T-helper 22 cell (primary cell): ENCODE measurements at regions not wholly inside any gene's neighbourhood (a gene's known extent, or its start where the extent isn't known, plus 50 kb on each side); places are given as distances from the start of the nearest gene placed in this dataset.

Source experiments
- DNase-seq: peaks from one replicate; pipeline ENCODE4 v3.0.0-alpha.2; 2020; ENCODE audit warnings: low read depth

DNA sequence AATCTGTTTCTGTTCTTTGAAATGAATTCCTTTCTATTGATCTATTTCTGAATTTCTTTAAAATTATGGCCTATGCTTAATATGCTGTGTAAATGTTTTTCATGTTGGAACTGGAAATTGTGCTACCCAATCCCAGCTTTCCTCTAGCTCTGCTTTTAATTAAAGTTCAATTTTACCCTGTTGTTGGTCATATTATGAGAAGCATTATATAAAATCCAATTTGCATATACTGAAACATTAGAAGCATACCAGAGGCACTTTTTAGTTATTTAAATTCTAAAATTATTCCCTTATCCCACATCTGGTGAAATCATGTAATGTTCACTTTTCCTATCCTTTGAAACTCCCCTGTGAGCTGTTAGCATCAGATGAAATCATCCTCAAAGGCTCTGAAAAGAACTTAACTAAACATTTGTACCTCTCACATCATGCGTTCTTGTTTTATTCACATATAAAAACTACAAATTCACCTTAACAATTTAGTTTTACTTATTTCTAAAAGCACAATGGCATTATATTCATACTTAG lies 160.6 kb upstream of the COL21A1 start:
- no peak for DNase-seq

GRCh38 chr6:56406276-56407269 lies 159.2 kb upstream of the COL21A1 start:
- no peak for DNase-seq

GRCh38 chr6:56404599-56404998 lies 157.2 kb upstream of the COL21A1 start:
- no peak for DNase-seq

DNA sequence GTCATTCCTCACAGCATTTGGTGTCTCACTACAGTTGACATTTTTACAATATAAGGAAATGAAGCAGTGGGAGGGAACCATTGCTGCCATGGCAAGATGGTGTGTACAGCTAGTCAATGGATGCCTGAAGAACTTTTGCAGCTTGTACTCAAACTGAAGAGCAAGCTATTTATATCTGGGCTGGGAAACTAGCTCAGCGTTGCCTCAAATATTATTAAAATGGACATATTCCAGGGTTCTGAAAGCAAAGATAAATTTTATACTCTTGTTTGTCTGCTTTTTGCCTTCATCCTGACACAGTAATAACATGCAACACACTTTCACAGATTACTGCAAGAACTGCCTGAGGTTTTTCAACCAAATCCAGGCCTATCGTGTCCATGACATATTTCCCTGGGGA lies 156.4 kb upstream of the COL21A1 start:
- DNase-seq, result no peak

DNA sequence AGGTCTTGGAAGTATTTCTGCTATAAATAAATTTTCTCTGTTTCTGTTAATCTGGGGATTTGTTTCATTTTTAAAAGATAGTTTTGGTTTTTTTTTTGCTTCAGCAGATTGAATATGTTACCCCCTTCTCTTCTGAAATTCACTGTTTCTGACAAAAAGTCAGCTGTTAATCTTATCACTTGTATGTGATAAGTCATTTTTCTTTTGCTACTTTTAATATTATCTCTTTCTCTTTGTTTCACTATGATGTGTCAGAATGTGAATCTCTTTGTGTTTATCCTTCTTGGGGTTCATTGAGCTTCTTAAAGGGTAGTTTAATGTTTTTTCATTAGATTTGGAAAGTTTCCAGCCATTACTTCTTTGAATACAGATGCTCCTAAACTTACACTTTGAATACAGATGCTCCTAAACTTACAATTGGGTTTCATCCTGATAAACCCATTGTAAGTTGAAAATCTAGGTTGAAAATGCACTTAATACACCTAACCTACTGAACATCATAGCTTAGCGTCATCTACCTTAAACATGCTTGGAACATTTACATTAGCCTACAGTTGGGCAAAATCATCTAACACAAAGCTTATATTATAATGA lies 154.2 kb upstream of the COL21A1 start:
- DNase-seq, result no peak

DNA sequence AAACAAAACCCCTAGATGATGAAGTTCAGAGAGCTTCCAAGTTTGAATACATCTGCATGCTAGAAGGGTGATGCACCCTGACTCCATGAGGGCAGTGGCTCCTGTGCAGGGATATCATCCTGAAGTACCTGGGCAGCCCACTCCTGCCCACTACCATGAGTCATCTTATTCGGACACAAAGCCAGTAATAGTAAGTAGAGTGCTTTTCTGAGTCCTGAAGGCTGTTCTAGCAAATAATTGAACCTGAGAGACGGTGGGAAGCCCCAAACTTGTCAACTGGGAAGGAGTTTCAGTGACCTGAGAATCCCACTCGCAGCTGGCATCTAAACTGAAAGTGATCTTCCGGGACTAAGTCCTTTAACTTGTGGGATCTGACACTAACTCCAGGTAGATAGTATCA lies 152.9 kb upstream of the COL21A1 start:
- DNase-seq, result no peak

GRCh38 chr6:56399672-56400263 lies 152.4 kb upstream of the COL21A1 start:
- DNase-seq, result no peak

- no peak for DNase-seq
Observed at GRCh38 chr6:56399250-56399671, 151.9 kb upstream of the COL21A1 start.

DNA sequence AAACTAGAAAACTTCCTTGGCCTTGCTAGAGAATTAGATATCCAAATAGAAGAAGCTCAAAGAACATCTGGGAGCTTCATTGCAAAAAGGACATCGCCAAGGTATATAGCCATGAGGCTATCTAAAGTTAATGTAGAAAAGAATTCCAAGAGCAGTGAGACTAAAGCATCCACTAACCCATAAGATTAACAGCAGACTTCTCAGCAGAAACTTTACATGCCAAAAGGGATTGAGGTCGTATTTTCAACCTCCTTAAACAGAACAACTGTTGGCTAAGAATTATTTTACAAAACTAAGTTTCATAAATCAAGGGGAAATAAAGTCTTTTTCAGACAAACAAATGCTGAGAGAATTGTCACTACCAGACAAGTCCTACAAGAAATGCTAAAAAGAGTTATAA lies 149.1 kb upstream of the COL21A1 start:
- DNase-seq, result no peak

- DNase-seq, result no peak
Observed at GRCh38 chr6:56393615-56394612, 146.5 kb upstream of the COL21A1 start.

- DNase-seq, result no peak
Observed at GRCh38 chr6:56388415-56388755, 141.0 kb upstream of the COL21A1 start.

DNA sequence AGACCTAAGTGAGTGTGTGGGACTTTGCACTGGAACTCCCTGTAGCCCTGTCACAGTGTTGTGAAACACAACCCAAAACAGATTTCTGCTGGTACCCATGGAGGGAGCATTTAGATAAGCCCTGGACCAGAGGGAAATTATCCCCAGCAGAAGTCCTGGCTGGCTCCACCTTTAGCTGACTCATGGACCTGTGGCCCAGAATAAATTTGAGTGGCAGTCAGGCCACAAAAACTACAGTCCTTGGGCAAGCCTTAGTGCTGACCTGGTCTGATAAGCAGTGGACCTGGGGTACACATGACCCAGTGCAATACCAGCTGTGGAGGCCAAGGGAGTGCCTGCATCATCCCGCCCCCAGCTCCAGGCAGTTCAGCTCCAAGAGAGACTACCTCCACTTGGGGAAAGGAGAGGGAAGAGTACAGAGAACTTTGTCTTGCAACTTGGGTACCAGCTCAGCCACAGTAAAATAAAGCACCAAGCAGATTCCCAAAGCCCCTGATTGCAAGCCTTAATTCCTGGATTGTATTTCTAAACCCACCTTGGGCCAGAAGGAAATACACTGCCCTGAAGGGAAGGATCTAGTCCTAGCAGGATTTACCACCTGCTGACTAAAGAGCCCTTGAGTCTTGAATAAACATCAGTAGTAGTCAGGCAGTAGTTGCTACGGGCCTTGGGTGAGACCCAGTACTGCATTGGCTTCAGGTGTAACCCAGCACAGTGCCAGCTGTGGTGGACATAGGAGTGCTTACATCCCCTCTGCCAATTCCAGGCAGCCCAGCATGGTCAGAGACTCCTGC lies 140.4 kb upstream of the COL21A1 start:
- DNase-seq, result no peak

DNA sequence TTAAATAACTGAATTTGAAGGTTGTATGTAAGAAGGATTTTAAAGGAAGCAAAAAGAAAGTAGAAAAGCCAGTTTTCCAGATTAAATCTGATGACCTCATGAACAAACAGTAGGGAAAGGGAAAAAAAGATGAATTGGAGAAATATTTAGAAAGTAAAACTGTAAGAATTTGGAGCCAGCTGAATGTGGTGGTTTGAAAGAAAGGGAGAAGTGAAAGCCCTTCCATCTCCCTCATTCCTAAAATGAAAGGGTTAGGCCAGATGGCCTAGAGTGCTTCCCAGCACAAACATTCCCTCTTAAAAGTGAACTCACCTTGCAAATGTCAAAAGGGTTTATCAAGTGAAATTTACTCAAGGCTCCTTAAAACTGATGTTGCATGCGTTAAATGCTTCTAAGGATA lies 139.3 kb upstream of the COL21A1 start:
- no peak for DNase-seq

DNA sequence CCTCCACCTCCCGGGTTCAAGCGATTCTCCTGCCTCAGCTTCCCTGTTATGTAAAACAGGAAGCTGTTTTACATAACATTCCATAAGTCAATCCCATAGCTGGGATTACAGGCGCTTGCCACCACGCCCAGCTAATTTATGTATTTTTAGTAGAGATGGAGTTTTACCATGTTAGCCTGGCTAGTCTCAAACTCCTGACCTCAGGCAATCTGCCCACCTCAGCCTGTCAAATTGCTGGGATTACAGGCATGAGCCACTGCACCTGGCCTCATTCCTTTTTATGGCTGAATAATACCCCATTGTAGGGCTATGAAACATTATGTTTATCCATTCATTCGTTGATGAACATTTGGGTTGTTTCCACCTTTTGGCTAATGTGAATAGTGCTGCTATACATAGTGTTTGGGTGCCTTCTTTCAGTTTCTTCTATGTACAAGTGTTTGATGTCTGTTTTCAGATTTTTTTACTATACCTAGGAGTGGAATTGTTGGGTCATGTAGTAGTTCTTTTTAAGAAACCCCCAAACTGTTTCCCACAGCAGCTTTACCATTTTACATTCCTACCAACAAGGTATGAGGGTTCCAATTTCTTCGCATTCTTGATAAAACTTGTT lies 138.7 kb upstream of the COL21A1 start:
- no peak for DNase-seq

DNA sequence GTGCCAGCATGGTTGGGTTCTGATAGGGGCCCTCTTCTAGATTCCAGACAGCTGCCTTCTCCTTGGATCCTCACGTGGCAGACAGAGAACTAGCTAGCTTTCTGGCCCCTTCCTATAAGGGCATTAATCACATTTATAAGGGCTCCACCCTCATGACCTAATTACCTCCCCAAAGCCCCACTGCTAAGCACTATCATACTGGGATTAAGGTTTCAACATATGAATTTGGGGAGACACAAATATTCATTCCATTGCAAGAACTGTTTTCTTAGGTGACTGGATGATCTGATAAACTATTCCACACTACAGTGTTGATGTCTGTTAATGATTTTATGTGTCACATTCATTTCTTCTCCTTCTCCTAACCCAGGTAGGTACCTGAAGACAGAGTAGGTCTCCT lies 135.8 kb upstream of the COL21A1 start:
- DNase-seq, result no peak

- DNase-seq, result no peak
Observed at GRCh38 chr6:56382416-56382940, 135.1 kb upstream of the COL21A1 start.

DNA sequence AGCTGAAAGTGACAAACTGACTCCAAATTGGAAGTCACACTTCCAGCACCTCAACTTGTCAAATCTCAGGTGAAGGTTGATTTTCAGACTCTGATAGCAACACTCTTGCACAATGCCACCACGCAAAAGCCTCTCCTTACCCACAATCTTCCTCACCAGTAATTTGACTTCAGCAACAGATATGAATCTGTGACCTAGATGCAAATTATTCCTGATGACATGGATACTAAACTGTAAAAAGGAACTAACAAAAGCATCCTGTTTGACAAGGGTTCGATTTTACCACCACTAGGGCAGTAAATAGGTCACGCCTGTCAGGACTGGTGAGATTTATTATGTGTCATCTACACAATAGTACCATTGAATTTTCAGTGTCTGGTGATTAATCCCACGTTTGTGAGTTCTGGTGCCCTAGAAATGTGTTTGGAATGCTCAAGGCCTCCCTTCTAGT lies 134.4 kb upstream of the COL21A1 start:
- no peak for DNase-seq

DNA sequence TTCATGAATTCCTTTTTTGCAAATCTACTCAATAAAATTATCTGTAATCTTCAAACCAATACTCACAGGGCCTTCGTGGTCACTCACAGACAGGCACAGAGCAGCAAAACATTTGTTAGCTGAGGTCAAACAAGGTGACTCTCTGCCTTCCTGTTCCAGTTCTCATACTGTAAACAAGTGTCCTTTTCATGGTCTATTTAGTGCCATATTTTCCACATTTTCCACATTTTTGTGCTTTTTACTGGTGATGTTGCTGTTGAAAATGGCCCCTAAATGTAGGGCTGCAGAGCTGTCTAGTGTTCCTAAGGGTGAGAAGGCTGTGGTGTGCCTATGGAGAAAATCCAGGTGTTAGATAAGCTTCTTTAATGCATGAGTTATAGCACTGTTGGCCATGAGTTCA lies 133.1 kb upstream of the COL21A1 start:
- DNase-seq, result no peak

DNA sequence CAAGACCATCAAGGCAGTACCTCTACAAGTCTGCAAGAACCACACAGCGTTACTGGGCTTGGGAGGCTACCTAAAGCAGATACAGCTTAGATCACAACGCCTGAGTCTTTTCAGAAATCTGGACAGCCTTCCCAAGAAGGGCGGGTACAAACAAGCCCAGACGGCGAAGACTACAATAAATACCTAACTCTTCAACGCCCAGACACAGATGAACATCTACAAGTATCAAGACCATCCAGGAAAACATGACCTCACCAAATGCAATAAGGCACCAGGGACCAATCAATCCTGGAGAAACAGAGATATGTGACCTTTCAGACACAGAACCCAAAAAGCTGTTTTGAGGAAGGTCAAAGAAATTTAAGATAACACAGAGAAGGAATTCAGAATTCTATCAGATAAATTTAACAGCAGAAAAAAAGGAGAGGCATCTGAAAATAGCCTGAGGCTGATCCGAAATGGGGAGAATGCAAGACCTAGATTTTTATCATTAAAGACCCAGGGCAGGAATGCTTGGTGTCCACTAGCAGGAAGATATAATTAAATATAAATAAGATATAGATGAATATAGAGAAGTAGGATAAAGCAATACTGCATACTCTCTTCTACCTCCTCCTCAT lies 131.7 kb upstream of the COL21A1 start:
- no peak for DNase-seq

DNA sequence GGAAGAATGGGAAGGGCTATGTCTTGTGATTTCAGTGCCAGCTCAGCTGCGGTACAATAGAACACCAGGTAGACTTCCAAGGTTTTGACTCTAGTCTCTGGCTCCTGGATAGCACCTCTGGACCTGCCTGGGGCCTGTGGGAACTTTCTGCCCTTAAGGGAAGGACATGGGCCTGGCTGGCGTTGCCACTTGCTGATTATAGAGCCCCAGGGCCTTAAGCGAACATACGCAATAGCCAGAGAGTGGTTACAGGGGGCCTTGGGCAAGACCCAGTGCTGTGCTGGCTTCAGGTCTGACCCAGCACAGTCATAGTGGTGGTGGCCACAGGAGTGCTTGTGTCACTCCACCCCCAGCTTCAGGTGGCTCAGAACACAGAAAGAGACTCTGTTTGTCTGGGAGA lies 131.1 kb upstream of the COL21A1 start:
- DNase-seq, result no peak
